ENCODE measurements at regions not wholly inside any gene's neighbourhood (a gene's known extent, or its start where the extent isn't known, plus 50 kb on each side); places are given as distances from the start of the nearest gene placed in this dataset.
"Not testable (repeated sequence)": the region's sequence is repeated elsewhere in the genome, so short reads cannot be mapped to it uniquely, and the experiment has no call there.

DNA sequence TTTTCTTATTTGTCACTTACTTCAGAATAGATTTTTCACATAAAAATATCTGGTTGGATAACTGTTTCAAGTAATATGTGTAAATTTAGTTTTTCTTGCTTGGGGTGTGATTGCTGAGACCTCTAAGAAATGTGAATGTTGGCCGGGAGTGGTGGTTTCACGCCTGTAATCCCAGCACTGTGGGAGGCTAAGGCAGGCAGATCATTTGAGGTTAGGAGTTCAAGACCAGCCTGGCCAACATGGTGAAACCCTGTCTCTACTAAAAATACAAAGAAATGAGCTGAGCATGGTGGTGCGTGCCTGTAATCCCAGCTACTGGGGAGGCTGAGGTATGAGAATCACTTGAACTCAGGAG is 161.5 kb downstream of the REEP3 start:
- TF ChIP-seq, protein P1, sequence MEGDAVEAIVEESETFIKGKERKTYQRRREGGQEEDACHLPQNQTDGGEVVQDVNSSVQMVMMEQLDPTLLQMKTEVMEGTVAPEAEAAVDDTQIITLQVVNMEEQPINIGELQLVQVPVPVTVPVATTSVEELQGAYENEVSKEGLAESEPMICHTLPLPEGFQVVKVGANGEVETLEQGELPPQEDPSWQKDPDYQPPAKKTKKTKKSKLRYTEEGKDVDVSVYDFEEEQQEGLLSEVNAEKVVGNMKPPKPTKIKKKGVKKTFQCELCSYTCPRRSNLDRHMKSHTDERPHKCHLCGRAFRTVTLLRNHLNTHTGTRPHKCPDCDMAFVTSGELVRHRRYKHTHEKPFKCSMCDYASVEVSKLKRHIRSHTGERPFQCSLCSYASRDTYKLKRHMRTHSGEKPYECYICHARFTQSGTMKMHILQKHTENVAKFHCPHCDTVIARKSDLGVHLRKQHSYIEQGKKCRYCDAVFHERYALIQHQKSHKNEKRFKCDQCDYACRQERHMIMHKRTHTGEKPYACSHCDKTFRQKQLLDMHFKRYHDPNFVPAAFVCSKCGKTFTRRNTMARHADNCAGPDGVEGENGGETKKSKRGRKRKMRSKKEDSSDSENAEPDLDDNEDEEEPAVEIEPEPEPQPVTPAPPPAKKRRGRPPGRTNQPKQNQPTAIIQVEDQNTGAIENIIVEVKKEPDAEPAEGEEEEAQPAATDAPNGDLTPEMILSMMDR (IDR thresholded peaks at IDR 0.05) = not testable (repeated sequence)
- TF ChIP-seq POLR2AphosphoS5, POLR2A, EP300 (IDR thresholded peaks at IDR 0.05): not testable (repeated sequence)
